Activated T-helper 17 cell treated with anti-CD3 and anti-CD28 coated beads, Interleukin-2, amount 50 U/mL, for 72 hours (primary cell): ENCODE measurements at regions not wholly inside any gene's neighbourhood (a gene's known extent, or its start where the extent isn't known, plus 50 kb on each side); places are given as distances from the start of the nearest gene placed in this dataset.

Experiments
- ATAC-seq: fragments of 150-1000 bp; cut with Tn5 transposase; replicated peaks from 2 replicates; pipeline ENCODE4 v1.10.0; 2021; ENCODE audit warnings: mild to moderate bottlenecking, moderate library complexity
- H3K27ac Mint-ChIP-seq: one replicate; pipeline ENCODE4 v1.8.0; 2022; ENCODE audit warnings: mixed read lengths
- H3K27me3 Mint-ChIP-seq: one replicate; pipeline ENCODE4 v1.8.0; 2022; ENCODE audit warnings: mixed read lengths
- H3K36me3 Mint-ChIP-seq: one replicate; pipeline ENCODE4 v1.8.0; 2022; ENCODE audit warnings: low read depth, mild to moderate bottlenecking, mixed read lengths
- H3K4me1 Mint-ChIP-seq: one replicate; pipeline ENCODE4 v1.8.0; 2022; ENCODE audit warnings: mixed read lengths
- H3K4me3 Mint-ChIP-seq: one replicate; pipeline ENCODE4 v1.8.0; 2022; ENCODE audit warnings: mild to moderate bottlenecking, mixed read lengths
- H3K9me3 Mint-ChIP-seq: one replicate; pipeline ENCODE4 v1.8.0; 2022; ENCODE audit warnings: mixed read lengths

DNA sequence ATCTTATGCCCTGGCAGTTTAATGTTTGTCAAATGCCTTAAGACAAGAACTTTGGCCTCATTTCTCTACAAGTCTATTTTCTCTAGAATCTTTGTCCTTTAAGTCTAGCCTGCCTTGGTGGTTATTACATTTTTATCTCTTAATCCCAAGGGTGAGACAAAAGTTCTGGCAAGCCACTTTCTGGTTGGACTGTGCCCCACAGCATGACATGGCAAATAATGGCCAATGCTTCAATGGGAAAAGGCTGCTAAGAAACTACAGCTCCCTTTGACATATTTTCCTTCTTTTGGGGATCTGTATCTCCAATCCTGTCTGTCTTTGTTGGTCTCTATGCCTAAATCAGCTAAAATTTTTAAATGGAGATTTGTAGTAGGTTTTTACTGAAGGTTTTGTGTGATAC, 181.6 kb upstream of the MBNL1 start:
- H3K36me3 Mint-ChIP-seq, result no peaks in the 10 kb centered on the region
- H3K27ac Mint-ChIP-seq, result no peak overlapping the region
- ATAC-seq, result no peak
- H3K9me3 Mint-ChIP-seq, result no peaks in the 10 kb centered on the region
- no peak overlapping the region for H3K4me3 Mint-ChIP-seq
- H3K27me3 Mint-ChIP-seq, result no peaks in the 10 kb centered on the region
- H3K4me1 Mint-ChIP-seq, result no peaks in the 10 kb centered on the region

DNA sequence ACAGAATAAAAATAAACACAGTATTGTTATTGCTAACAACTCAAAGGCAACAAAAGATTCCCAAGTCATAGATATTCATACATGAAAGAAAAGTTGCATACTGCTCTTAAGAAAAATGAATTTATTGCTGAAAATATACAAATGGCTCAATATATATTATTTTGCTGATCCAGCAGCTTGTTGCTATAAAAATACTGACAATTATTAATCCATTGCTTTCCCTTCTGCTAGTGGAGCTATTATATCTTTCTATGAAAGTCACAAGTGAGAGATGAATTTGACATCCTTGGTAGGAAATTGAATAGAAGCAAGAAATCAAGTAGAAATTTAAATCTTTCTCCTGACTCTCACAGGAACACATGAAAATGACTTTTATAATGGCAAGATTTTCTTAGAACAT, 179.2 kb upstream of the MBNL1 start:
- no peak overlapping the region for H3K4me3 Mint-ChIP-seq

DNA sequence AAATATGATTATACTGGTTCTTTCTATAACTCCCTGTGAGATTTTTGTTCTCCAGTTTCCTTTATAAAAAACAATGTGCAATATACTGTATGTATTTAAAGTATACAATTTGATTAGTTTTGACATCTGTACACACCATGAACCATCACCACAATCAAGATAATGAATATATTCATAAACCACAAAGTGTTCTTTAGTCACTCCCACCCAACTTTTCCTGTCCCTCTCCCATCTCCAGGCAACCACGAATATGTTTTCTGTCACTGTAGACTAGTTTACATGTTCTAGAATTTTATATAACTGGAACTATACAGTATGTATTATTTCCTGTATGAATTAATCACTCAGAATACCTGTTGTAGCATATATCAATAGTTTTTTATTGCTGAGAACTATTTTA, 177.0 kb upstream of the MBNL1 start:
- no peaks in the 10 kb centered on the region for H3K4me1 Mint-ChIP-seq
- H3K27ac Mint-ChIP-seq, result no peak overlapping the region
- H3K9me3 Mint-ChIP-seq, result no peaks in the 10 kb centered on the region
- H3K4me3 Mint-ChIP-seq, result no peak overlapping the region
- H3K36me3 Mint-ChIP-seq, result no peaks in the 10 kb centered on the region
- ATAC-seq, result no peak
- no peaks in the 10 kb centered on the region for H3K27me3 Mint-ChIP-seq

More for the DNA sequence above, 179.2 kb upstream of the MBNL1 start:
- no peaks in the 10 kb centered on the region for H3K36me3 Mint-ChIP-seq
- H3K9me3 Mint-ChIP-seq, result no peaks in the 10 kb centered on the region
- no peak for ATAC-seq
- H3K4me1 Mint-ChIP-seq, result no peaks in the 10 kb centered on the region
- H3K27ac Mint-ChIP-seq, result no peak overlapping the region
- H3K27me3 Mint-ChIP-seq, result no peaks in the 10 kb centered on the region

DNA sequence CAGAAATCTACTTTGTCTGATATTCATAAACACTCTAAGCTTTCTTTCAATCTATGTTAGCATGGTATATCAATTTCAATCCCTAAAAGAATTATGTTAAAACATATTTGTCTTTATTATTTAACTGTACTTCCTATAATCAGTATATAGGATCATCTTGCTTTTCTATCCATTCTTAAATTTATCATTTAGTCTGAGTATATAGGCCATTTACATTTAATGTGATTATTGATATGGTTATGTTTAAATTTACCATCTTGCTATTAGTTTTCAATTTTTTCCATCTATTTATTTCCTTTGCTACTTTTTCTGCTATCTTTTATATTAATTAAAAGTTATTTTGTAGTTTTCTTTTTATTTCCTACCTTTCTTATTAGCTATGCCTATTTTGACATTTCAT, 174.8 kb upstream of the MBNL1 start:
- ATAC-seq, result no peak
- H3K27ac Mint-ChIP-seq, result no peak overlapping the region
- H3K36me3 Mint-ChIP-seq, result no peaks in the 10 kb centered on the region
- H3K9me3 Mint-ChIP-seq, result no peaks in the 10 kb centered on the region
- H3K27me3 Mint-ChIP-seq, result no peaks in the 10 kb centered on the region
- H3K4me1 Mint-ChIP-seq, result no peaks in the 10 kb centered on the region
- H3K4me3 Mint-ChIP-seq, result no peak overlapping the region

DNA sequence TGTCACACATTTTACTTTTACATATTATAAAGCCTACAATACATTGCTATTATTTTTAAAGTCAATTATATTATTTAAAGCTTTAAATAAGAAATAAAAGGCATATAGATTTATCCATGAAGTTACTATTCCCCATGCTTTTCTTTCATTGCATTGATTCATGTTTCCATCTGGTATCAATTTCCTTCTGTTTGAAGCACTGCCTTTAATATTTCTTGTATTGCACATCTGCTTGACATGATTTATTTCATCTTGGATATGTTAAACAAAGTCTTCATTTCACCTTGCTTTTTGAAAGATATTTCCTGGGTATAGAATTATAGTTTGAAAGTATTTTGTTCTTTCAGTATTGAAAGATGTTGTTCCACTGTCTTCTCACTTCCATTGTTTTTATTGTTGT, 174.3 kb upstream of the MBNL1 start:
- H3K4me1 Mint-ChIP-seq, result no peaks in the 10 kb centered on the region
- H3K9me3 Mint-ChIP-seq, result no peaks in the 10 kb centered on the region
- no peaks in the 10 kb centered on the region for H3K27me3 Mint-ChIP-seq
- H3K36me3 Mint-ChIP-seq, result no peaks in the 10 kb centered on the region
- no peak overlapping the region for H3K27ac Mint-ChIP-seq
- no peak for ATAC-seq
- H3K4me3 Mint-ChIP-seq, result no peak overlapping the region

DNA sequence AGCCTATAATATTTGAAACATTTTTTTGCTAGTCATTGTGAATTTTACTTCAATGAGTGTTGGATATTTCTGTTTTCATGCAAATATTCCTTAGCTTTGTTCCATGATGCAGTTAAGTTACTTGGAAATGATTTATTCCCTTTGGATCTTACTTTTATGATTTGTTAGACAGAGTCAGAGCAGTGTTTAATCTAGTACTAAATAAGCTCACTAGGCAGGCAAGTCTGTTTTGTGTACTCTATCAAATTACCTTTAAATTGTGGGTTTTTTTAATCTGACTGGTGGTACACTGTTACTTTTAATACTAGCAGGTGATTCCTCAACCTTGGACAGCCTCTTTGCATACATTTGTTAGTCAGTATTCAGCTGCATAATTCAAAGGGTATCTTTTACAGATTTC, 173.3 kb upstream of the MBNL1 start:
- no peaks in the 10 kb centered on the region for H3K27me3 Mint-ChIP-seq
- H3K4me3 Mint-ChIP-seq, result no peak overlapping the region
- no peaks in the 10 kb centered on the region for H3K9me3 Mint-ChIP-seq
- H3K27ac Mint-ChIP-seq, result no peak overlapping the region
- no peaks in the 10 kb centered on the region for H3K36me3 Mint-ChIP-seq
- ATAC-seq, result no peak
- no peaks in the 10 kb centered on the region for H3K4me1 Mint-ChIP-seq

DNA sequence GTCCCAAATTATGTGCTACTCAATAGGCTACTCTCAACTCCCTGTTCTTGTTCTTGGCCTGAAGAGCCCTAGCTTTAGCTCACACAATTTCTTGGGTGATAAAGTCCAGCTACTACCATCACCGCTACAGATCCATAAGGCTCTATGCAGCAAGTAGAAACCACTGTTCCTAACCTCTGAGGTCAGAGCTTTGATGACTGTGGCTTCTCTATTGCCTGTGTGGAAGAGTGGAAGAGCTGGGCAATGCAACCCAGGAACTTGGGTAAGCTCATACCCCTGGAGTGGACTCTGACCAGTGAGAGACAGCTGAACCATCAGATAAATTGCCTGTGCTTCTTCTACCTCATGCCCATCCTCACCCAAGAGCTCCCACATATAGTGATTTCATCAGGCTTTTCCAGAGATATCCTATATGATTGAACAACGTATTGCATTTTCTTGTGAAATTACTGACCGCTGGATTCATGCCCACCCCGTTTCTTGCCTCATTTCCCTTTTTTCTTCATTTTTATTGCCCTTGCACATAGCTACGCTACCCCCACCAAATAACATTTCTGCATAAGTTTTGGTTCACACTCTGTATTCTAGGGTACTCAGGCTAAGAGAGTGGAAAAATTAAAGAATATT, 172.3 kb upstream of the MBNL1 start:
- no peaks in the 10 kb centered on the region for H3K9me3 Mint-ChIP-seq
- no peaks in the 10 kb centered on the region for H3K4me1 Mint-ChIP-seq
- no peak for ATAC-seq
- no peak overlapping the region for H3K27ac Mint-ChIP-seq
- no peaks in the 10 kb centered on the region for H3K36me3 Mint-ChIP-seq
- H3K4me3 Mint-ChIP-seq, result no peak overlapping the region
- no peaks in the 10 kb centered on the region for H3K27me3 Mint-ChIP-seq

DNA sequence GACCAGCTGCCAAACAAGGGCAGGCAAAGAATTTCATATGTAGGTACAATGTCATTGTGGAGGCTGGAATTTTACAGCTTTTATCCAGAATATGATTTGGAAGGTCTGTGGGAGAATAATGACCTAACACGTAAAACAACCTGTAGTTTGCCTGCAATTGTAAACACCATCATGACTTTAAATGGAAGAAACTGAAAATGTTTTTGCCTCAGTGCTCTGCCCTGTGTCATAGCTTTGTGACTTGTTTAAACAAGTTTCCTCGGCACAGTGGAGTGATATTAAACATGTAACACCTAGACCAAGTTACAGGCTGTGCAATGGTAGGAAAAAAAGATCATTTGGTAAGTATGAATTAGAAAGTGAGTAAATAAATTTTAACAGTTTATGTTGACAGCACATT, 171.6 kb upstream of the MBNL1 start:
- Mint-ChIP-seq H3K36me3 (no peaks in the 10 kb centered on the region), H3K9me3 (no peaks in the 10 kb centered on the region), H3K27me3 (no peaks in the 10 kb centered on the region), H3K4me3 (no peak overlapping the region), H3K4me1 (no peaks in the 10 kb centered on the region), H3K27ac (no peak overlapping the region)
- ATAC-seq, result no peak

DNA sequence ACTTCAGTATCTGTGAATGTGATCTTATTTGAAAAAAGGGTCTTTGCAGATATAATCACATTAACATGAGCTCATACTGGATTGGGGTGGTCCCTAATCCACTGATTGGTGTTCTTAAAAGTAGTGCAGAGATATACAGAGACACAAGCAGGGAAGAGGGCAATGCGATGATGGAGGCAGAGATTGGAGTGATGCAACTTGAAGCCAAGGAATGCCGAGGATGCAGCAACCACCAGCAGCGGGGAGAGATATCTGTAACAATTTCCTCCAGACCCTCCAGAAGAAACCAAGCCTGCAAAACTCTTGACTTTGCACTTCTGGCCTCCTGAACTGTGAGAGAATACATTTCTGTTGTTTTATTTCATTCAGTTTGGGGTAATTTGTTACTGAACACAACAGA, 171.0 kb upstream of the MBNL1 start:
- Mint-ChIP-seq H3K9me3 (no peaks in the 10 kb centered on the region), H3K27ac (no peak overlapping the region), H3K4me3 (no peak overlapping the region), H3K4me1 (no peaks in the 10 kb centered on the region), H3K36me3 (no peaks in the 10 kb centered on the region), H3K27me3 (no peaks in the 10 kb centered on the region)
- no peak for ATAC-seq

DNA sequence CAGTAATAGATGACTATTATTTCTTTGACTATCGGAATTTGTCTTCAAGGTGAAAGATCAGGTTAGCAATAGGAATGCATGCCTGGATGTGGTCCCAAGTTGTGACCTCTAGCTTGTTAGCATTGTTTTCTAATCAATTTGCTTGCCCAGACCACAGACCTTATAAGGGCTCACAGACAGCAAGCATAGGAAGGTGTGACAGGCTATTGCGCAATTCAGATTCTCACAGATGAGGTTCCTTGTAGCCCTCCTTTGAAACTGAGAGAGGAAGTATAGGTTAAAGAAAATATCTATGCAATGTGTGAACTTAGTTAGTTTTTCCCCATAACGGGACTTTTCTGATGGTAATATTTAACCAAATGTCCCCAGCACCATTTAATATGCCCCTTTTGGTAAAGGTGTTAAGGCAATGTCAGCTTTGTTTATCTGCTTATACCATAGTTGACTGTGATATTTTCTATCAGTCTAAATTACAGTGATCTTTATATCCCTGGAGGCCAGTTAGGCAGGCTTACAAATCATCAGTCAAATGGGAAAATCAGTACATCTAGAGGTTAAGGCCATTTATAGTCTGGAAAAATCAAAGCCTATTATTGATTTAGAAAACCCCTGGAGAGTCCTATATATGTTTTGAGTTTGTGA, 168.1 kb upstream of the MBNL1 start:
- no peaks in the 10 kb centered on the region for H3K9me3 Mint-ChIP-seq
- H3K36me3 Mint-ChIP-seq, result no peaks in the 10 kb centered on the region
- H3K27me3 Mint-ChIP-seq, result no peaks in the 10 kb centered on the region
- H3K27ac Mint-ChIP-seq, result no peak overlapping the region
- H3K4me1 Mint-ChIP-seq, result no peaks in the 10 kb centered on the region
- no peak overlapping the region for H3K4me3 Mint-ChIP-seq
- no peak for ATAC-seq

DNA sequence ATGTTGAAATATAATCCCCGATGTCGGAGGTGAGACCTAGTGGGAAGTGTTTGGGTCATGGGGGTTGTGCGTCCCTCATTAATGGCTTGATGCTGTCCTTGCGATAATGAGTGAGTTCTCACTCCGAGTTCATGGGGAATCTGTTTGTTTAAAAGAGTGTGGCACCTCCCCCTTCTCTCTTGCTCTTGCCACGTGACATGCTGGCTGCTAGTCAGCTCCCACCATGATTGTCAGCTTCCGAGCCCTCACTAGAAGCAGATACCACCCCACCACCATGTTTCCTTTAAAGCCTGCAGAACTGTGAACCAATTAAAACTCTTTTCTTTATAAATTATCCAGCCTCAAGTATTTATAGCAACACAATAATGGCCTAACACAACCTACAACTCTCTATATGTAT, 166.3 kb upstream of the MBNL1 start:
- ATAC-seq, result no peak
- H3K9me3 Mint-ChIP-seq, result no peaks in the 10 kb centered on the region
- no peaks in the 10 kb centered on the region for H3K36me3 Mint-ChIP-seq
- no peaks in the 10 kb centered on the region for H3K4me1 Mint-ChIP-seq
- H3K27me3 Mint-ChIP-seq, result no peaks in the 10 kb centered on the region
- no peak overlapping the region for H3K4me3 Mint-ChIP-seq
- no peak overlapping the region for H3K27ac Mint-ChIP-seq

DNA sequence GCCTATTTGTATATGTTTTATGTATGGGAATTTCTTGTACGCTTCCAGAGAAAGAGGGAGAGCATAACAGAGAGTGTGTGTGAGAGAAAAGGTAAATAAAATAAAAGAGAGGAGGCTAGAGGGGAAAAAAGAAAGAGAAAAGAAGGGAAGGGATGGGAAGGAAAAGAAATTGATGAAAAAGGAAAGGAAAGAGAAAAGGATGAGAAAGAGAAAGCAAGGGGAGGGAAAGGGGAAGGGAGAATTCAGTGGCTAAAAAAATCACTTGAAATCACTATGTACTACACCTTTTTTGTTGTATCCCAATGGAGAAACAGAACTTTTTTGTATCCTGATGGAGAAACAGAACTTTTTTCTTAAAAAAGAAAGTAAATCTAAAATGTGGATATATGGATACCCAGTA, 165.5 kb upstream of the MBNL1 start:
- Mint-ChIP-seq H3K4me3 (no peak overlapping the region), H3K4me1 (no peaks in the 10 kb centered on the region), H3K36me3 (no peaks in the 10 kb centered on the region), H3K27ac (no peak overlapping the region), H3K27me3 (no peaks in the 10 kb centered on the region), H3K9me3 (no peaks in the 10 kb centered on the region)
- ATAC-seq, result no peak

DNA sequence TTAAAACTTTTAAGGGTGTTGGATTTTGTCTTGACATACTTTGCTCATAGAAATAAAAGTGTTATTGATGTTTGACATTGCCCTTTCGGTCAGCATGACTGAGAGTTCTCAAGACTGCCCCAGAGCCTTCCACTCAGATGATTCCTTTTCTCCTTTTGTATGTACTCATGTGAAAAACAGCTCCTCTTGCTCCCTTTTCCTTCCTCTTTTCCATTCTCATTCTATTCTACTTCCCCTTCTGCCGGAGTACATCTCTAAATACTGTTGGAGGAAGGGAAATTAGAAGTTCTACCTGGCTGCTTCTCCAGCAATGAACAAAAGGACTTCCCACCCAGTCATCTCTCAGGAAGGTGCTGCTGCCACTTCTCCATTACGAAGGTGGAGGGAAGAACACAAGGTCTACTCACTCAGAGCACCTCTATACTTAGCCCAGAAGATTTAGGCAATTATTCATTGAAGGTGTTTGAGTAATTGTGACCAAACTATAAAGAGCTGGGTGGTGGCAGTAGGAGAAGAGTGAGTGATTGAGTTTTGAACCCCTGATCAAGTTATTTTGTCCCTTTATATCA, 163.8 kb upstream of the MBNL1 start:
- Mint-ChIP-seq H3K4me1 (no peaks in the 10 kb centered on the region), H3K9me3 (no peaks in the 10 kb centered on the region), H3K36me3 (no peaks in the 10 kb centered on the region), H3K4me3 (no peak overlapping the region), H3K27ac (no peak overlapping the region), H3K27me3 (no peaks in the 10 kb centered on the region)
- ATAC-seq, result no peak

DNA sequence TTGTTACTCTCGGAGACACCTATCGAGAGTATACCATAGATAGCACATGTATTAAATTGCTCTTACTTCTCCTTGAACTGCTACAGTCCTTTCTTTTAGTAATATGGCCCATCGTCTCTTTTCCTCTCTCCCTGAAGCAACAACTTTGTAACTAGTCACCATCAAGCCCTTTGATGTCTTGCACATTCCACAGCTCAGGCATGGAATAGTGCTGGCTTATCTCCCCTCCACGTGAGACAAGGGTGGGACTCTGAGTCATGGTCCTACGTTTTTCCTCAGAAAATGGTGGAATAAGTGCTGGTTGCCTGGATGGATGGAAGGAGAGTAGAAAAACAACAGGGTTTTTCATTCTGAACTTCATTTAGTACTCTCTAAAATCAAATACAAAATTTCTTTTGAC, 163.3 kb upstream of the MBNL1 start:
- ATAC-seq, result no peak
- Mint-ChIP-seq H3K4me1 (no peaks in the 10 kb centered on the region), H3K36me3 (no peaks in the 10 kb centered on the region), H3K4me3 (no peak overlapping the region), H3K27me3 (no peaks in the 10 kb centered on the region), H3K9me3 (no peaks in the 10 kb centered on the region), H3K27ac (no peak overlapping the region)

DNA sequence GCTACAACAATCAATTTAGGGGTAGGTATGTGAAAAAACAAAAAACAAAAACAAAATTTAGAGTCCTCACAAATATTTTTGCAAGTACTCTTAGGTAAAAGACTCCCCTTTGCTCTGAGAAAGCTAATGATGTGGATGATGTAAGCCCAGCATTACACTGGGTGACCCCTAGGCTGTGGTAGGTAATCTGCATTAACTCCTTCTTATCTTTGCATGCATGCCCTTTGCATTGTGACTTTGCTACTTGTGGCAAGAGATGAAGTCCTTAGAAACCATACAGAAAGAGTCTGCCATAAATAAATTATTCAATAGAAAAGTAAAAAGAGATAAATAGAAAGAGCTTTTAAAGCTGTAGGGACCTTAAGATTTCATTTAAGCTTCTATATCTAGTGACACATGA, 159.7 kb upstream of the MBNL1 start:
- no peaks in the 10 kb centered on the region for H3K27me3 Mint-ChIP-seq
- no peak for ATAC-seq
- H3K4me3 Mint-ChIP-seq, result no peak overlapping the region
- no peak overlapping the region for H3K27ac Mint-ChIP-seq
- no peaks in the 10 kb centered on the region for H3K36me3 Mint-ChIP-seq
- H3K4me1 Mint-ChIP-seq, result no peaks in the 10 kb centered on the region
- H3K9me3 Mint-ChIP-seq, result no peaks in the 10 kb centered on the region
